WTC11 (cell line): ENCODE measurements at regions not wholly inside any gene's neighbourhood (a gene's known extent, or its start where the extent isn't known, plus 50 kb on each side); places are given as distances from the start of the nearest gene placed in this dataset.

Experiments
- ATAC-seq: fragments of 200-7000 bp; cut with Tn5 transposase; 2 replicates; pipeline ENCODE4 v1.10.0; 2021; ENCODE audit warnings: mild to moderate bottlenecking, moderate library complexity
- CTCF ChIA-PET: fragments of 300-600 bp; sonication (Branson Sonifier 250); formaldehyde crosslinking; loops from one replicate; lab custom pipeline; 2021; ENCODE audit warnings: antibody characterized with exemption; lab: Charles Lee
- POLR2A ChIA-PET: fragments of 350-600 bp; sonication (Branson Sonifier 250); formaldehyde crosslinking; loops from one replicate; lab custom pipeline; 2021; ENCODE audit warnings: antibody characterized with exemption; lab: Charles Lee
- DNase-seq: peaks from one replicate; pipeline ENCODE4 v3.0.0; 2021; ENCODE audit warnings: low spot score
- H3K27ac Mint-ChIP-seq: 2 replicates; pipeline ENCODE4 v1.8.0; 2021; ENCODE audit warnings: mixed read lengths
- H3K27me3 Mint-ChIP-seq: 2 replicates; pipeline ENCODE4 v1.8.0; 2021; ENCODE audit warnings: low read depth, mild to moderate bottlenecking, moderate library complexity, mixed read lengths
- H3K36me3 Mint-ChIP-seq: 2 replicates; pipeline ENCODE4 v1.8.0; 2021; ENCODE audit warnings: mixed read lengths
- H3K4me1 Mint-ChIP-seq: 2 replicates; pipeline ENCODE4 v1.8.0; 2022; ENCODE audit warnings: mixed read lengths
- H3K4me3 Mint-ChIP-seq: 2 replicates; pipeline ENCODE4 v1.8.0; 2021; ENCODE audit warnings: mild to moderate bottlenecking, moderate library complexity, mixed read lengths
- H3K9me3 Mint-ChIP-seq: 2 replicates; pipeline ENCODE4 v1.8.0; 2021; ENCODE audit warnings: mixed read lengths
- CBFB ChIP-seq: sonication (generic); formaldehyde crosslinking; IDR thresholded peaks from 2 replicates; pipeline ENCODE4 v1.8.1; 2022; ENCODE audit warnings: mild to moderate bottlenecking, low read depth, missing genetic modification reagents
- E2F1 ChIP-seq: sonication (generic); formaldehyde crosslinking; IDR thresholded peaks from 2 replicates; pipeline ENCODE4 v1.8.0; 2022; ENCODE audit warnings: mild to moderate bottlenecking, missing genetic modification reagents
- ERG ChIP-seq: fragments of 250-450 bp; sonication (Bioruptor Pico); IDR thresholded peaks from 2 replicates; pipeline ENCODE4 v1.8.0; 2021; ENCODE audit warnings: mild to moderate bottlenecking
- ETV6 ChIP-seq: sonication (generic); formaldehyde crosslinking; IDR thresholded peaks from 2 replicates; pipeline ENCODE4 v1.8.1; 2022; ENCODE audit warnings: mild to moderate bottlenecking, missing genetic modification reagents
- GABPB1 ChIP-seq: sonication (generic); formaldehyde crosslinking; IDR thresholded peaks from 2 replicates; pipeline ENCODE4 v1.8.1; 2023; ENCODE audit warnings: mild to moderate bottlenecking, missing genetic modification reagents
- GTF2I ChIP-seq: fragments of 250-450 bp; sonication (Bioruptor Pico); conservative IDR thresholded peaks from 2 replicates; pipeline ENCODE4 v1.4.0; 2021; ENCODE audit warnings: mild to moderate bottlenecking
- NFE2L1 ChIP-seq: sonication (generic); formaldehyde crosslinking; IDR thresholded peaks from 2 replicates; pipeline ENCODE4 v1.8.1; 2023; ENCODE audit warnings: missing genetic modification reagents
- NFYB ChIP-seq: sonication (generic); formaldehyde crosslinking; conservative IDR thresholded peaks from 2 replicates; pipeline ENCODE4 v1.8.0; 2022; ENCODE audit warnings: low read depth, missing genetic modification reagents
- NR1H2 ChIP-seq: sonication (generic); formaldehyde crosslinking; IDR thresholded peaks from 2 replicates; pipeline ENCODE4 v1.9.0; 2021; ENCODE audit warnings: mild to moderate bottlenecking, moderate library complexity, missing genetic modification reagents
- PRDM15 ChIP-seq: sonication (generic); formaldehyde crosslinking; IDR thresholded peaks from 2 replicates; pipeline ENCODE4 v1.8.0; 2022; ENCODE audit warnings: missing genetic modification reagents
- PREB ChIP-seq: sonication (generic); formaldehyde crosslinking; IDR thresholded peaks from 2 replicates; pipeline ENCODE4 v1.8.1; 2022; ENCODE audit warnings: mild to moderate bottlenecking, missing genetic modification reagents, moderate library complexity, borderline replicate concordance
- SP1 ChIP-seq: sonication (generic); formaldehyde crosslinking; conservative IDR thresholded peaks from 2 replicates; pipeline ENCODE4 v1.8.1; 2022; ENCODE audit warnings: missing genetic modification reagents
- USF1 ChIP-seq: sonication (generic); formaldehyde crosslinking; IDR thresholded peaks from 2 replicates; pipeline ENCODE4 v1.8.0; 2022; ENCODE audit warnings: mild to moderate bottlenecking, missing genetic modification reagents
- ZMAT4 ChIP-seq: fragments of 250-450 bp; sonication (Bioruptor Pico); IDR thresholded peaks from 2 replicates; pipeline ENCODE4 v1.9.0; 2021; ENCODE audit warnings: mild to moderate bottlenecking
- ZNF219 ChIP-seq: sonication (generic); formaldehyde crosslinking; IDR thresholded peaks from 2 replicates; pipeline ENCODE4 v1.8.0; 2023; ENCODE audit warnings: missing genetic modification reagents, mild to moderate bottlenecking, borderline replicate concordance
- ZNF317 ChIP-seq: sonication (generic); formaldehyde crosslinking; IDR thresholded peaks from 2 replicates; pipeline ENCODE4 v1.8.1; 2023; ENCODE audit warnings: low read depth, mild to moderate bottlenecking, moderate library complexity, missing genetic modification reagents, borderline replicate concordance
- ZNF425 ChIP-seq: fragments of 250-450 bp; sonication (Bioruptor Pico); conservative IDR thresholded peaks from 2 replicates; pipeline ENCODE4 v1.9.0; 2021; ENCODE audit warnings: mild to moderate bottlenecking
- ZNF532 ChIP-seq: fragments of 250-450 bp; sonication (Bioruptor Pico); IDR thresholded peaks from 2 replicates; pipeline ENCODE4 v1.9.0; 2021; ENCODE audit warnings: mild to moderate bottlenecking, borderline replicate concordance
- ZSCAN18 ChIP-seq: fragments of 250-450 bp; sonication (Bioruptor Pico); IDR thresholded peaks from 2 replicates; pipeline ENCODE4 v2.1.2; 2022; ENCODE audit warnings: mild to moderate bottlenecking, moderate library complexity

- POLR2A ChIA-PET: no interaction called here
- CTCF ChIA-PET: no interaction called here
- no peak overlapping the region for H3K4me3 Mint-ChIP-seq
- DNase-seq (no peak), ATAC-seq (no peak)
- H3K27me3 Mint-ChIP-seq: no peaks in the 10 kb centered on the region
- H3K27ac Mint-ChIP-seq: no peak overlapping the region
- H3K9me3 Mint-ChIP-seq: no peaks in the 10 kb centered on the region
- no peaks in the 10 kb centered on the region for H3K36me3 Mint-ChIP-seq
- no peak for TF ChIP-seq CBFB
- no peak for TF ChIP-seq ZMAT4
- TF ChIP-seq ZNF317 (CRISPR knock-in tag): no peak
- TF ChIP-seq SP1: no peak
- TF ChIP-seq PRDM15 (CRISPR knock-in tag): no peak
- TF ChIP-seq PREB (CRISPR knock-in tag): no peak
- peaks cover 8% of the 10 kb centered on the region; the same call in 1 of the 2 replicates for H3K4me1 Mint-ChIP-seq
Observed at GRCh38 chr2:228594012-228594411, 412.5 kb upstream of the SPHKAP start.

- TF ChIP-seq ERG (CRISPR knock-in tag) (no peak), ZNF425 (CRISPR knock-in tag) (no peak), NFE2L1 (CRISPR knock-in tag) (no peak), ETV6 (CRISPR knock-in tag) (no peak), ZSCAN18 (CRISPR knock-in tag) (no peak), GABPB1 (CRISPR knock-in tag) (no peak), ZNF219 (CRISPR knock-in tag) (no peak), USF1 (CRISPR knock-in tag) (no peak), NFYB (no peak), GTF2I (CRISPR knock-in tag) (no peak), E2F1 (CRISPR knock-in tag) (no peak), ZNF532 (no peak), NR1H2 (CRISPR knock-in tag) (no peak)
- no peak for ATAC-seq
- CTCF ChIA-PET: no interaction called here
- no peak overlapping the region for H3K4me3 Mint-ChIP-seq
- no peak for DNase-seq
- no peaks in the 10 kb centered on the region for H3K36me3 Mint-ChIP-seq
- peaks cover 6% of the 10 kb centered on the region; the same call in 1 of the 2 replicates for H3K4me1 Mint-ChIP-seq
- H3K9me3 Mint-ChIP-seq: peaks cover 6% of the 10 kb centered on the region; the same call in 1 of the 2 replicates
- POLR2A ChIA-PET: no interaction called here
- H3K27ac Mint-ChIP-seq: no peak overlapping the region
- no peaks in the 10 kb centered on the region for H3K27me3 Mint-ChIP-seq
Observed at GRCh38 chr2:228592925-228593324, 411.4 kb upstream of the SPHKAP start.
